ENCODE measurements at regions not wholly inside any gene's neighbourhood (a gene's known extent, or its start where the extent isn't known, plus 50 kb on each side); places are given as distances from the start of the nearest gene placed in this dataset.
A peak's percentile ranks its signal among the peaks of the same experiment; 100 is the strongest.

DNA sequence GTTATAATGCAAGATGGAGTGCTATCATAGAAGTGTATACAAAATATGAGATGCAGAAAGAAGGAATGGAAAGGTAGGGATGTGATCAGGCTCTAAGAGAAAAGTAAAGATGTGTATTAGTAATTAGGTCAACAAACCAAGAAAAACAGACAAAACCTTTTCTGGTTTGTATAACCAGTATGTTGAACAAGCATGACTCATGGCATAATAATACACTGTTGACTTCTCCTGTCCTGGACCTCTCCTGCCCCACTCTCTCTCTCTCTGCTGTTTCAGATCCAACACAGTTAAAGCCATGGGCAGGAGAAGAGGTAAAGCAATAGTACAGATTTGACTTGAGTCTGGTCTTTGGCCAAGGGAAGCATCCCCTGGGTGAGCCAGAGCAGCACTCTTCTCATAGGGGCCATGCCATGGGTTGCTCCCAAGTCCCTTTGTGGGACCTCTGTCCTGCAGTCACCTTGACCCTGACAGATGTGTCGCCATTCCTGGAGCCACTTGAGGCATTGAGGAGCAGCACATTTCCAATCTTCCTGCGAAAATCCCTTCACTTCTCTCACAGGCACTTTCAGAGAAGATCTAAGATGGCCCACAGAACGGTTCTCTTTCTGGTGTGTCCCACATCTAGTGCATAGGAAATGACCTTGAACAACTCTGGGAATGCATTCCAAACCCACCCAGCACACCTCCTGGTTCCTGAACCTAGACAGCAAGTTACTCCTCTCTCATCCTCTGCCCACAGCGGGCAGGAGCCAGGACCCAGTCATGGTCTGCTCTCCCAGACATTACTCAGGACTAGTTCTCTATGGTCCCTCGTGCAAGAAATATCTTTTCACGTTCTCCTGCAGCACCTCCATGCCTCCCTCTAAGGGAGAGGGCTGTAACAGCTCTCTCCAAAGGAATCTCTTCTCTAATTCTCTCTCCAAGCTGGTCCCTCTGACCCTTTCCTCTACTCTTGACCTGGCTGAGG is 58.2 kb upstream of the PRSS23 start:
- Histone ChIP-seq H4K91ac (replicated peaks; ENCODE audit: insufficient read length, low read length) (peak overlapping the region; percentile 67), H2AK5ac (ENCODE audit: low read depth, low read length) (no peak overlapping the region), H3K27me3 (replicated peaks in 1 of 4; ENCODE audit: control insufficient read depth in 3 of 4, extremely low read depth in 1 of 4, insufficient read depth in 3 of 4, low read length in 3 of 4) (no peaks in the 10 kb centered on the region), H3K23ac (ENCODE audit: insufficient read length) (no peak overlapping the region), H3K4ac (replicated peaks; ENCODE audit: insufficient read length, low read depth, low read length) (no peak overlapping the region), H3K27ac (ENCODE audit: low read depth, low read length) (no peak overlapping the region), H4K5ac (ENCODE audit: insufficient read length, low read depth, low read length) (no peak overlapping the region), H4K8ac (ENCODE audit: extremely low read depth, insufficient read depth, low read length) (no peak overlapping the region), H4K20me1 (replicated peaks in 1 of 2; ENCODE audit: control insufficient read depth in 1 of 2, insufficient read depth in 2 of 2, low read length in 2 of 2) (no peaks in the 10 kb centered on the region), H3K56ac (replicated peaks; ENCODE audit: insufficient read length, low read depth, low read length) (no peak overlapping the region), H2BK5ac (ENCODE audit: low read depth, low read length) (peak overlapping the region; percentile 62; the same call in 1 of the 2 replicates), H3K4me1 (replicated peaks in 1 of 4; ENCODE audit: control insufficient read depth in 3 of 4, insufficient read depth in 4 of 4, low read length in 3 of 4) (peaks cover 0 to 14% (median 7%) of the 10 kb centered on the region in 4 experiments; a peak in 4 of 7 replicates), H3K36me3 (ENCODE audit: control insufficient read depth in 2 of 4, insufficient read depth in 4 of 4, low read length in 3 of 4) (no peaks in the 10 kb centered on the region), H3K23me2 (ENCODE audit: low read depth, low read length) (no peaks in the 10 kb centered on the region), H2BK120ac (replicated peaks; ENCODE audit: low read depth, low read length) (no peak overlapping the region), H3K14ac (ENCODE audit: insufficient read length) (no peak overlapping the region), H3K9me3 (ENCODE audit: insufficient read depth in 2 of 2, low read depth in 1 of 2, low read length in 1 of 2) (no peaks in the 10 kb centered on the region), H3K4me2 (ENCODE audit: insufficient read depth in 1 of 2, low read depth in 2 of 2, low read length in 2 of 2) (no peak overlapping the region), H2BK20ac (ENCODE audit: low read length) (peak overlapping the region; percentile 75; the same call in 1 of the 2 replicates), H3K4me3 (ENCODE audit: extremely low read depth in 1 of 4, insufficient read depth in 2 of 4, low read depth in 3 of 4, low read length in 4 of 4) (no peak overlapping the region), H2BK15ac (ENCODE audit: low read length) (peak overlapping the region; percentile 18; the same call in 1 of the 2 replicates), H3K9ac (replicated peaks in 1 of 4; ENCODE audit: extremely low read depth in 1 of 4, low read depth in 3 of 4, low read length in 3 of 4) (no peak overlapping the region), H3K79me1 (ENCODE audit: low read depth, low read length) (no peaks in the 10 kb centered on the region), H2AFZ (ENCODE audit: low read length) (no peak overlapping the region), H2BK12ac (ENCODE audit: low read depth, low read length) (peak overlapping the region; percentile 81; the same call in 1 of the 2 replicates), H3K79me2 (ENCODE audit: control insufficient read depth in 1 of 2, insufficient read depth in 2 of 2, low read length in 2 of 2) (no peaks in the 10 kb centered on the region), H3K18ac (ENCODE audit: extremely low read depth, low read length) (no peak overlapping the region)
- DNase-seq (ENCODE audit: low read depth in 1 of 2, low spot score in 2 of 2) (no peak), FAIRE-seq (no peak)
- CTCF ChIA-PET (ENCODE audit: partially characterized antibody): interaction anchor here (1.2 to 1.4 kb wide), 2 partner anchors 8 to 134 kb away, joined by 4 read pairs; no protein-coding TSS in a partner anchor
- WGBS, 2 experiments (ENCODE audit: extremely low coverage in 1 of 2, insufficient coverage in 1 of 2, insufficient read length in 1 of 2, insufficient replicate concordance in 2 of 2, low coverage in 1 of 2, low lambda C conversion rate in 2 of 2, missing lambda C conversion rate in 1 of 2): 89% methylated on average over 6 of the region's 6 CpGs; no CpG with 5 or more reads in 1 of the 2 experiments
- POLR2A ChIA-PET (ENCODE audit: partially characterized antibody): no interaction called here
- no peak for TF ChIP-seq RNF2 (IDR thresholded peaks at IDR 0.05; ENCODE audit: borderline replicate concordance, low read depth, low read length, missing control alignments, poor library complexity, severe bottlenecking)
- no peak for TF ChIP-seq TAF1 (IDR thresholded peaks at IDR 0.05; ENCODE audit: low read depth, low read length)
- TF ChIP-seq E2F6 (IDR thresholded peaks at IDR 0.05): no peak
- no peak for TF ChIP-seq SIX5 (IDR thresholded peaks at IDR 0.05; ENCODE audit: low read depth, low read length)
- TF ChIP-seq USF2 (IDR thresholded peaks at IDR 0.05; ENCODE audit: low read length): no peak
- no peak for TF ChIP-seq BCL11A (IDR thresholded peaks at IDR 0.05; ENCODE audit: low read depth in 2 of 2, low read length in 2 of 2)
- no peak for TF ChIP-seq NANOG (IDR thresholded peaks at IDR 0.05; ENCODE audit: insufficient read depth, low read depth, low read length, poor library complexity, severe bottlenecking)
- no peak for TF ChIP-seq TAF7 (optimal IDR thresholded peaks at IDR 0.05; ENCODE audit: borderline replicate concordance, low read depth, low read length)
